DND-41 (cell line): ENCODE measurements at regions not wholly inside any gene's neighbourhood (a gene's known extent, or its start where the extent isn't known, plus 50 kb on each side); places are given as distances from the start of the nearest gene placed in this dataset.

ENCODE experiments used
- CTCF ChIP-seq: IDR thresholded peaks from 2 replicates; pipeline ENCODE4 v1.5.1; 2012; ENCODE audit warnings: borderline replicate concordance, low read length, moderate library complexity, mild to moderate bottlenecking; ENCODE audit not compliant: poor library complexity, severe bottlenecking; ENCODE audit errors: extremely low read depth
- EZH2 ChIP-seq: IDR thresholded peaks from 3 replicates; pipeline ENCODE4 v1.6.1; 2012; ENCODE audit warnings: borderline replicate concordance, low read depth, mild to moderate bottlenecking, moderate library complexity, low read length, inconsistent platforms; ENCODE audit not compliant: severe bottlenecking

GRCh38 chrY:18891994-18892393 lies 118.5 kb upstream of the HSFY2 start:
- no peak for TF ChIP-seq CTCF
- no peak for TF ChIP-seq EZH2
